SK-N-MC (cell line): ENCODE measurements at regions not wholly inside any gene's neighbourhood (a gene's known extent, or its start where the extent isn't known, plus 50 kb on each side); places are given as distances from the start of the nearest gene placed in this dataset.

ENCODE experiments used
- EZH2 ChIP-seq: fragments of 200-600 bp; sonication (generic); IDR thresholded peaks from one replicate; pipeline ENCODE4 v1.6.1; 2017; ENCODE audit warnings: antibody characterized with exemption
- FOXP2 ChIP-seq: optimal IDR thresholded peaks from 2 replicates; pipeline ENCODE3; 2011; ENCODE audit warnings: mild to moderate bottlenecking, moderate library complexity; ENCODE audit not compliant: insufficient read depth; ENCODE audit errors: extremely low read length, control extremely low read depth
- POLR2AphosphoS5 ChIP-seq: IDR thresholded peaks from 2 replicates; pipeline ENCODE4 v1.6.1; 2012; ENCODE audit warnings: mild to moderate bottlenecking, low read depth, low read length, borderline replicate concordance

GRCh38 chr12:102570256-102570655 is 89.9 kb upstream of the IGF1 start:
- TF ChIP-seq POLR2AphosphoS5 (no peak), EZH2 (no peak), FOXP2 (no peak)
